HCT116 (cell line): ENCODE measurements at regions not wholly inside any gene's neighbourhood (a gene's known extent, or its start where the extent isn't known, plus 50 kb on each side); places are given as distances from the start of the nearest gene placed in this dataset.
"Not testable (repeated sequence)": the region's sequence is repeated elsewhere in the genome, so short reads cannot be mapped to it uniquely, and the experiment has no call there.

Experiments
- EGR1 ChIP-seq: IDR thresholded peaks from 2 replicates; pipeline ENCODE4 v1.6.1; 2012; ENCODE audit warnings: low read depth
- EZH2 ChIP-seq: fragments of 200-600 bp; sonication (generic); IDR thresholded peaks from 2 replicates; pipeline ENCODE4 v1.6.1; 2017; ENCODE audit warnings: antibody characterized with exemption, mixed run types
- EZH2phosphoT487 ChIP-seq: fragments of 200-600 bp; IDR thresholded peaks from 2 replicates; pipeline ENCODE4 v1.6.1; 2018; ENCODE audit warnings: antibody characterized with exemption, borderline replicate concordance
- RAD21 ChIP-seq: IDR thresholded peaks from 2 replicates; pipeline ENCODE4 v1.6.1; 2012; ENCODE audit warnings: low read depth, mild to moderate bottlenecking
- SIN3A ChIP-seq: IDR thresholded peaks from 2 replicates; pipeline ENCODE4 v1.6.1; 2012; ENCODE audit warnings: low read depth
- SP1 ChIP-seq: IDR thresholded peaks from 2 replicates; pipeline ENCODE4 v1.6.1; 2012; ENCODE audit warnings: low read depth
- TF ChIP-seq, protein P1 (sequence below), 3 experiments: fragments of 200-600 bp in 1 of 3; sonication (generic) in 1 of 3; IDR thresholded peaks in 2 of 3; conservative IDR thresholded peaks in 1 of 3; 2 replicates each; pipeline ENCODE4 v1.5.1; 2012 to 2017; ENCODE audit warnings: low read depth in 2 of 3, low read length in 2 of 3, antibody characterized with exemption in 1 of 3, borderline replicate concordance in 1 of 3, control low read depth in 1 of 3, mild to moderate bottlenecking in 1 of 3, mixed read lengths in 1 of 3, mixed run types in 1 of 3, moderate library complexity in 1 of 3; ENCODE audit not compliant: insufficient read depth in 1 of 3

GRCh38 chr2:97405172-97405737 is 184.4 kb downstream of the ANKRD36B start:
- TF ChIP-seq EZH2, RAD21, EZH2phosphoT487, SP1, EGR1, SIN3A: not testable (repeated sequence)
- TF ChIP-seq, protein P1, sequence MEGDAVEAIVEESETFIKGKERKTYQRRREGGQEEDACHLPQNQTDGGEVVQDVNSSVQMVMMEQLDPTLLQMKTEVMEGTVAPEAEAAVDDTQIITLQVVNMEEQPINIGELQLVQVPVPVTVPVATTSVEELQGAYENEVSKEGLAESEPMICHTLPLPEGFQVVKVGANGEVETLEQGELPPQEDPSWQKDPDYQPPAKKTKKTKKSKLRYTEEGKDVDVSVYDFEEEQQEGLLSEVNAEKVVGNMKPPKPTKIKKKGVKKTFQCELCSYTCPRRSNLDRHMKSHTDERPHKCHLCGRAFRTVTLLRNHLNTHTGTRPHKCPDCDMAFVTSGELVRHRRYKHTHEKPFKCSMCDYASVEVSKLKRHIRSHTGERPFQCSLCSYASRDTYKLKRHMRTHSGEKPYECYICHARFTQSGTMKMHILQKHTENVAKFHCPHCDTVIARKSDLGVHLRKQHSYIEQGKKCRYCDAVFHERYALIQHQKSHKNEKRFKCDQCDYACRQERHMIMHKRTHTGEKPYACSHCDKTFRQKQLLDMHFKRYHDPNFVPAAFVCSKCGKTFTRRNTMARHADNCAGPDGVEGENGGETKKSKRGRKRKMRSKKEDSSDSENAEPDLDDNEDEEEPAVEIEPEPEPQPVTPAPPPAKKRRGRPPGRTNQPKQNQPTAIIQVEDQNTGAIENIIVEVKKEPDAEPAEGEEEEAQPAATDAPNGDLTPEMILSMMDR (IDR thresholded peaks at IDR 0.05 in 2 of 3, conservative IDR thresholded peaks at IDR 0.05 in 1 of 3; ENCODE audit: borderline replicate concordance in 1 of 3, insufficient read depth in 1 of 3, low read depth in 2 of 3, low read length in 2 of 3) = not testable (repeated sequence)
